Heart right ventricle (tissue), 16 donors: ENCODE measurements at regions not wholly inside any gene's neighbourhood (a gene's known extent, or its start where the extent isn't known, plus 50 kb on each side); places are given as distances from the start of the nearest gene placed in this dataset.

Experiments
- ATAC-seq, 8 donors: fragments of 200-7000 bp; cut with Tn5 transposase; one replicate each; pipeline ENCODE4 v1.9.1; 2020; ENCODE audit warnings: mild to moderate bottlenecking in 8 of 8, moderate library complexity in 8 of 8, moderate number of reproducible peaks in 1 of 8
- DNase-seq, 2 donors: peaks; one replicate each; pipeline ENCODE4 v3.0.0-alpha.2; 2020
- H3K27ac ChIP-seq, 10 donors: fragments of 200-600 bp; sonication (generic) in 2 of 10; one replicate each; pipeline versions ENCODE4 v1.5.0 to v1.8.0; 2020 to 2022; ENCODE audit warnings: mild to moderate bottlenecking in 3 of 10
- H3K27me3 ChIP-seq, 7 donors: fragments of 200-600 bp; one replicate each; pipeline ENCODE4 v1.8.0; 2021 to 2022; ENCODE audit warnings: mild to moderate bottlenecking in 2 of 7
- H3K36me3 ChIP-seq, 9 donors: fragments of 200-600 bp; sonication (generic) in 1 of 9; one replicate each; pipeline versions ENCODE4 v1.5.0 to v1.8.0; 2020 to 2022; ENCODE audit warnings: mild to moderate bottlenecking in 2 of 9
- H3K4me1 ChIP-seq, 9 donors: fragments of 200-600 bp; sonication (generic) in 1 of 9; one replicate each; pipeline versions ENCODE4 v1.5.0 to v1.8.0; 2020 to 2022; ENCODE audit warnings: mild to moderate bottlenecking in 4 of 9
- H3K4me3 ChIP-seq, 10 donors: fragments of 200-600 bp; sonication (generic) in 2 of 10; one replicate each; pipeline versions ENCODE4 v1.5.0 to v1.8.0; 2020 to 2022; ENCODE audit warnings: mild to moderate bottlenecking in 7 of 10, moderate library complexity in 2 of 10
- H3K9me3 ChIP-seq, 11 donors: fragments of 200-600 bp in 10 of 11; sonication (generic) in 2 of 11; one replicate each; pipeline versions ENCODE4 v1.5.0 to v1.8.0; 2013 to 2022; ENCODE audit warnings: mild to moderate bottlenecking in 2 of 11, control low read depth in 1 of 11, moderate library complexity in 1 of 11
- WGBS, 2 donors: extraction: QIAGEN DNeasy Blood & Tissue Kit; methylation state at CpG; one replicate each; pipeline ENCODE4 v1.1.7; 2013; ENCODE audit warnings: inconsistent platforms in 1 of 2; 5-methylcytosine and 5-hydroxymethylcytosine counted together
- intact Hi-C, 10 donors: fragments of 100-400 bp; cut with DNase I; formaldehyde crosslinking; loops; one replicate each; pipeline versions ENCODE4 v1.11.1 to v1.14.2; 2022
- TF ChIP-seq, protein P1 (sequence below), 9 donors: fragments of 200-600 bp; sonication (generic) in 2 of 9; IDR thresholded peaks; one replicate each; pipeline versions ENCODE4 v1.5.0 to v1.8.0; 2021 to 2022; ENCODE audit warnings: antibody characterized with exemption in 9 of 9, mild to moderate bottlenecking in 5 of 9, moderate library complexity in 1 of 9
- donor health status: Arrhythmogenic right ventricular cardiomyopathy.
- donor health status: ischemic (EF 13 %, LVEDD 7.1; RV severe dilation, severe dysfunction).
- donor health status: healthy with polysubstance abuse.
- donor health status: DM: no; HTN: yes; CAD: no.
- donor health status: DM: no; HTN: no; CAD: no.
- donor health status: ischemic (EF 25% LVEDD 6.9; RV normal size, moderate dysfunction).
- donor health status: ischemic (EF 25% LVEDD 5.7; RV mildly dilated, moderate dysfunction).
- donor health status: healthy.
- donor health status: DM: yes; HTN: yes; CAD: no.
- donor health status: Ischemic cardiomyopathy.
- donor health status: ischemic (EF 35%, LVEDD 5.7; RV mildly dilated, moderate dysfunction).
- donor health status: nonischemic (EF 11% LVEDD 7.7; RV severe dilation, severe dysfunction).
- donor health status: DM: yes; HTN: yes; CAD: no.
- donor health status: PGD.
- donor health status: ischemic (EF 29% LVEDD 5.4; RV normal size, mild dysfunction).
- donor health status: nonischemic (EF 23%, LVEDD 6.1; RV moderate dilation, normal function).

DNA sequence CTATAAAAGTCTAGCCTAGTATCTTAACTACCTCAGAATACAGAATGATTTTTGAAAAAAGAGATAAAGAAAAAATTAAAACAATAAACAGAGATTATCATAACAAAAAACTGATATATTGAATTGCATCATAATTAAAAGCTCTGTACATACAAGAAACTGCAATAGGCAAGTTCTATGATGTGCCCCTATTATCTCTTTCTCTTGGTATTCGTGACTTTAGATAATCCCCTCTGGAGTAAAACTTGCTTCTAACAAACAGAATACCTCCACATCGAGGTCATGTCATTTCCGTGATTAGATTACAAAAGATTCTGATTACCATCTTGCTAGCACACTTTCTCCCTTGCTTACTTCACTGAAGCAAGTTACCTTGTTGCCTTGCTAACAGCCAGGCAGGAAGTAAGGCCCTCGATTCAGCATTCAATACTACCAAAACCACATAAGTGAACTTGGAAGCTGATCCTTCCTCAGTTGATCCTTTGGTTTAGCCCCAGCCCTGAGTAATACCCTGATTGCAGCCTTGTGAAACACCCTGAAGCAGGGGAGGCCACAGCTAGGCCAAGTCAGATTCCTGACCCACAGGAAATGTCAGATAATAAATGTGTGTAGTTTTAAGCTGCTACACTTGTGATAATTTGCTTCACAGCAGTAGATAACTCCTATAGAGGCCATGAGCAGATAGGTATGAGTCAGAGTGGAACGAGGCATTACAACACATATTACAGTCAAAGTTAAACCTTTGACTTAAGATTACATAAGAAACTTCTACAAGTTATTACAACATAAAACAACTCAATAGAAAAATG lies 53.7 kb upstream of the TMX4 start:
- DNase-seq: no peak
- Histone ChIP-seq H3K36me3 (no peaks in the 10 kb centered on the region), H3K4me1 (peaks cover 0 to 15% (median 0%) of the 10 kb centered on the region in 9 donors), H3K27me3 (no peaks in the 10 kb centered on the region), H3K4me3 (no peak overlapping the region), H3K27ac (peak overlapping the region in 1 of 10 donors; percentile 41), H3K9me3 (no peaks in the 10 kb centered on the region)
- intact Hi-C loops: no loop called here
- TF ChIP-seq, protein P1, sequence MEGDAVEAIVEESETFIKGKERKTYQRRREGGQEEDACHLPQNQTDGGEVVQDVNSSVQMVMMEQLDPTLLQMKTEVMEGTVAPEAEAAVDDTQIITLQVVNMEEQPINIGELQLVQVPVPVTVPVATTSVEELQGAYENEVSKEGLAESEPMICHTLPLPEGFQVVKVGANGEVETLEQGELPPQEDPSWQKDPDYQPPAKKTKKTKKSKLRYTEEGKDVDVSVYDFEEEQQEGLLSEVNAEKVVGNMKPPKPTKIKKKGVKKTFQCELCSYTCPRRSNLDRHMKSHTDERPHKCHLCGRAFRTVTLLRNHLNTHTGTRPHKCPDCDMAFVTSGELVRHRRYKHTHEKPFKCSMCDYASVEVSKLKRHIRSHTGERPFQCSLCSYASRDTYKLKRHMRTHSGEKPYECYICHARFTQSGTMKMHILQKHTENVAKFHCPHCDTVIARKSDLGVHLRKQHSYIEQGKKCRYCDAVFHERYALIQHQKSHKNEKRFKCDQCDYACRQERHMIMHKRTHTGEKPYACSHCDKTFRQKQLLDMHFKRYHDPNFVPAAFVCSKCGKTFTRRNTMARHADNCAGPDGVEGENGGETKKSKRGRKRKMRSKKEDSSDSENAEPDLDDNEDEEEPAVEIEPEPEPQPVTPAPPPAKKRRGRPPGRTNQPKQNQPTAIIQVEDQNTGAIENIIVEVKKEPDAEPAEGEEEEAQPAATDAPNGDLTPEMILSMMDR (IDR thresholded peaks at IDR 0.05): no peak
- peak in 2 of 8 donors; percentile 16 to 61 for ATAC-seq
- 33 to 35% methylated on average over 5 of the region's 5 CpGs for WGBS, 2 donors

GRCh38 chr20:8074931-8075330 lies 55.4 kb upstream of the TMX4 start:
- Histone ChIP-seq H3K4me1 (peaks cover 0 to 16% (median 0%) of the 10 kb centered on the region in 9 donors), H3K4me3 (no peak overlapping the region), H3K27me3 (no peaks in the 10 kb centered on the region), H3K36me3 (no peaks in the 10 kb centered on the region), H3K9me3 (no peaks in the 10 kb centered on the region), H3K27ac (no peak overlapping the region)
- WGBS, 2 donors: 78 to 82% methylated on average over 3 of the region's 3 CpGs
- ATAC-seq: no peak
- DNase-seq: no peak
- intact Hi-C loops: no loop called here
- TF ChIP-seq, protein P1 (IDR thresholded peaks at IDR 0.05): no peak

DNA sequence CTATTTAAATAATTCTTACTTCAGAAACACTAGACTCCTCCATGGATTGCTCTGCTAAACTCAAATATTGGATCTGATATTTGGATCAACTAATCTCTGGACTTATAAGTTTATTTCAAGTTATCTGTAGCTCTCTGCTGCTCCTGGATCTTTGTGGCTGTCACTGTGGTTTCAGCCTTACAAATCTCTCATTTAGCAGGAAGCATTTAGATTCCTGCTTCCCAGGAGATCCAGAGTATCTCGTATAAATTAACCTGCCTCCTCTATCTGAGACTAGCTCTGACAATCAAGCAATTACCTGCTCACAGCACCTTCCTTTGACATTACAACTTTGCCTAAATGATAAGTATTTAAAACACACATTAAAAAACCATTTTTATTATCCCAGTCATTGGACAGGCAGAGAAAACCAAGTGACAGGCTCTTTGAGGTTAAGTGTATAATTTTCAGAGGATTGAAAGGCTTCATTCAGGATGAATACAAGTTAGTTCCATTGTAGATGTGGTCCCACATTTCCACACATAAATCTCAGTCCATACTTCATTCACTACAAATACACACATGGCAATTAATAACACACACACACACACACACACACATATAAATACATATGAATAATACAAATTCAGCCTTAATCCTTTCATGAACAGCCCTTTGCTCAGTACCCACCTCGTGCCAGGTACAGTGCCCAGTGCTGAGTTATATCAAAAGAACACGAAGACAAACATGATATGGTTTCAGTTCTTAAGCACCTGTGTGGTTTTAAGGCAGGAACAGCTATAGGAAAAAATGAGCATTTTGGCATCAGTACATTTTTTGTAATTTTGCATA lies 55.5 kb upstream of the PLCB1 start:
- no peak for DNase-seq
- peaks cover 0 to 16% (median 0%) of the 10 kb centered on the region in 9 donors for H3K4me1 ChIP-seq
- no peak overlapping the region for H3K27ac ChIP-seq
- no peaks in the 10 kb centered on the region for H3K9me3 ChIP-seq
- TF ChIP-seq, protein P1 (IDR thresholded peaks at IDR 0.05): no peak
- no peak for ATAC-seq
- H3K36me3 ChIP-seq: no peaks in the 10 kb centered on the region
- 70 to 76% methylated on average over 3 of the region's 3 CpGs for WGBS, 2 donors
- intact Hi-C loops: no loop called here
- no peaks in the 10 kb centered on the region for H3K27me3 ChIP-seq
- no peak overlapping the region for H3K4me3 ChIP-seq

DNA sequence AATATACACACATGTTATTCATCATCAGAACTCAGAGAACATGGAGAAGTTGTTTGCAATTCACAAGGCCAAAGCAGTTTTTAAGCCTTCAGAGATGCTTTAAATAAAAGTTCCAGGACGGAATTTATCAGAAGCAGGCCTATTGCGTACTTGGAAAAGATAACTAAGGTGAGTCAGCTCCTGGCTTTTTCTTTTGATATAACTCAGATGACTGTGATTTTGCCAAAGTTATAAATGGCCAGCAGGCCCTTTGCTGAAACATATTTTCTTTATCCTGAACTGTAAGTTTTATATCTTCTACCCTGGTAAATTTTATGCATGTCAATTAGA lies 55.0 kb upstream of the PLCB1 start:
- H3K4me3 ChIP-seq: no peak overlapping the region
- H3K27me3 ChIP-seq: no peaks in the 10 kb centered on the region
- no peak for DNase-seq
- H3K27ac ChIP-seq: no peak overlapping the region
- ATAC-seq: no peak
- H3K4me1 ChIP-seq: peaks cover 0 to 16% (median 0%) of the 10 kb centered on the region in 9 donors
- no peaks in the 10 kb centered on the region for H3K36me3 ChIP-seq
- TF ChIP-seq, protein P1 (IDR thresholded peaks at IDR 0.05): no peak
- WGBS, 2 donors: 51 to 70% methylated on average over 2 of the region's 2 CpGs
- intact Hi-C loops: no loop called here
- H3K9me3 ChIP-seq: no peaks in the 10 kb centered on the region
